PC-9 (cell line): ENCODE measurements at regions not wholly inside any gene's neighbourhood (a gene's known extent, or its start where the extent isn't known, plus 50 kb on each side); places are given as distances from the start of the nearest gene placed in this dataset.

ENCODE experiments used
- BruUV-seq: library from RNA; stranded (reverse); fragments of 400-500 nt; replicated peaks from 2 replicates; lab custom pipeline; 2021; lab: Mats Ljungman, UMichigan
- CTCF ChIA-PET: fragments of 300-600 bp; sonication (Branson Sonifier 250); formaldehyde crosslinking; loops from one replicate; lab custom pipeline; 2022; ENCODE audit warnings: antibody characterized with exemption; lab: Charles Lee
- POLR2A ChIA-PET: fragments of 300-600 bp; sonication (Branson Sonifier 250); formaldehyde crosslinking; loops from one replicate; lab custom pipeline; 2022; ENCODE audit warnings: antibody characterized with exemption; ENCODE audit not compliant: unreplicated experiment; lab: Charles Lee
- DNase-seq, 2 experiments: peaks; one replicate each; pipeline versions ENCODE4 v3.0.0 to v3.0.0-alpha.2; 2015 to 2022; ENCODE audit warnings: mixed read lengths in 1 of 2
- H2AFZ ChIP-seq: fragments of 200-600 bp; sonication (generic); 2 replicates; pipeline ENCODE4 v1.8.1; 2017; ENCODE audit warnings: antibody characterized with exemption
- H3F3A ChIP-seq: fragments of 200-600 bp; sonication (generic); 2 replicates; pipeline ENCODE4 v1.8.1; 2017; ENCODE audit warnings: antibody characterized with exemption, mild to moderate bottlenecking, low read depth; ENCODE audit not compliant: insufficient read depth
- H3K27ac ChIP-seq: fragments of 200-600 bp; sonication (generic); 2 replicates; pipeline ENCODE4 v1.6.1; 2016; ENCODE audit warnings: mixed run types
- H3K27me3 ChIP-seq: fragments of 200-600 bp; sonication (generic); 2 replicates; pipeline ENCODE4 v1.6.1; 2016; ENCODE audit warnings: low read depth, mixed run types; ENCODE audit not compliant: insufficient read depth
- H3K36me3 ChIP-seq: fragments of 200-600 bp; sonication (generic); 2 replicates; pipeline ENCODE4 v1.6.1; 2016; ENCODE audit warnings: low read depth, mixed run types
- H3K4me1 ChIP-seq: fragments of 200-600 bp; sonication (generic); replicated peaks from 2 replicates; pipeline ENCODE4 v1.6.1; 2016; ENCODE audit warnings: mixed run types; ENCODE audit not compliant: insufficient read depth
- H3K4me2 ChIP-seq: fragments of 200-600 bp; sonication (generic); 2 replicates; pipeline ENCODE4 v1.6.1; 2017; ENCODE audit warnings: mixed run types
- H3K4me3 ChIP-seq: fragments of 200-600 bp; sonication (generic); 2 replicates; pipeline ENCODE4 v1.6.1; 2016; ENCODE audit warnings: mixed run types
- H3K79me2 ChIP-seq: fragments of 200-600 bp; sonication (generic); 2 replicates; pipeline ENCODE4 v1.6.1; 2017; ENCODE audit warnings: low read depth, mixed run types
- H3K9me2 ChIP-seq: fragments of 200-600 bp; sonication (generic); 2 replicates; pipeline ENCODE4 v1.8.1; 2017; ENCODE audit warnings: mild to moderate bottlenecking; ENCODE audit not compliant: insufficient read depth
- H3K9me3 ChIP-seq: fragments of 200-600 bp; sonication (generic); 2 replicates; pipeline ENCODE4 v1.8.1; 2016; ENCODE audit warnings: low read depth; ENCODE audit not compliant: insufficient read depth
- H4K20me1 ChIP-seq: fragments of 200-600 bp; sonication (generic); 2 replicates; pipeline ENCODE4 v1.8.1; 2017; ENCODE audit not compliant: insufficient read depth
- EZH2 ChIP-seq: fragments of 200-600 bp; sonication (generic); IDR thresholded peaks from 2 replicates; pipeline ENCODE4 v1.8.0; 2017; ENCODE audit warnings: antibody characterized with exemption, low read depth
- intact Hi-C: fragments of 100-400 bp; cut with micrococcal nuclease; formaldehyde crosslinking; loops from one replicate; pipeline ENCODE4 v1.10.0; 2022; ENCODE audit not compliant: unreplicated experiment
- TF ChIP-seq, protein P1 (sequence below): fragments of 200-600 bp; sonication (generic); conservative IDR thresholded peaks from 2 replicates; pipeline ENCODE4 v1.6.1; 2017; ENCODE audit warnings: mixed run types, antibody characterized with exemption, mild to moderate bottlenecking, moderate library complexity

GRCh38 chr5:74422030-74422429, 218.5 kb downstream of the ENC1 start:
- no peaks in the 10 kb centered on the region for H3K36me3 ChIP-seq
- peaks cover 26% of the 10 kb centered on the region for H3K4me1 ChIP-seq
- no peaks in the 10 kb centered on the region for H4K20me1 ChIP-seq
- no peaks in the 10 kb centered on the region for H3K9me2 ChIP-seq
- no peaks in the 10 kb centered on the region for H3K27me3 ChIP-seq
- no peaks in the 10 kb centered on the region for H3K79me2 ChIP-seq
- no peak overlapping the region for H2AFZ ChIP-seq
- H3F3A ChIP-seq = peaks cover 22% of the 10 kb centered on the region
- no peak overlapping the region for H3K27ac ChIP-seq
- H3K9me3 ChIP-seq = 0 out of 2 replicates have a peak, but pooled peaks cover 15% of the 10 kb centered on the region
- no TSS peak for BruUV-seq
- H3K4me3 ChIP-seq = no peak overlapping the region
- DNase-seq = no peak
- ChIA-PET CTCF (no interaction called here), POLR2A (no interaction called here)
- TF ChIP-seq, protein P1, sequence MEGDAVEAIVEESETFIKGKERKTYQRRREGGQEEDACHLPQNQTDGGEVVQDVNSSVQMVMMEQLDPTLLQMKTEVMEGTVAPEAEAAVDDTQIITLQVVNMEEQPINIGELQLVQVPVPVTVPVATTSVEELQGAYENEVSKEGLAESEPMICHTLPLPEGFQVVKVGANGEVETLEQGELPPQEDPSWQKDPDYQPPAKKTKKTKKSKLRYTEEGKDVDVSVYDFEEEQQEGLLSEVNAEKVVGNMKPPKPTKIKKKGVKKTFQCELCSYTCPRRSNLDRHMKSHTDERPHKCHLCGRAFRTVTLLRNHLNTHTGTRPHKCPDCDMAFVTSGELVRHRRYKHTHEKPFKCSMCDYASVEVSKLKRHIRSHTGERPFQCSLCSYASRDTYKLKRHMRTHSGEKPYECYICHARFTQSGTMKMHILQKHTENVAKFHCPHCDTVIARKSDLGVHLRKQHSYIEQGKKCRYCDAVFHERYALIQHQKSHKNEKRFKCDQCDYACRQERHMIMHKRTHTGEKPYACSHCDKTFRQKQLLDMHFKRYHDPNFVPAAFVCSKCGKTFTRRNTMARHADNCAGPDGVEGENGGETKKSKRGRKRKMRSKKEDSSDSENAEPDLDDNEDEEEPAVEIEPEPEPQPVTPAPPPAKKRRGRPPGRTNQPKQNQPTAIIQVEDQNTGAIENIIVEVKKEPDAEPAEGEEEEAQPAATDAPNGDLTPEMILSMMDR = no peak
- TF ChIP-seq EZH2 = no peak
- H3K4me2 ChIP-seq = no peak overlapping the region
- intact Hi-C loops = no loop called here

DNA sequence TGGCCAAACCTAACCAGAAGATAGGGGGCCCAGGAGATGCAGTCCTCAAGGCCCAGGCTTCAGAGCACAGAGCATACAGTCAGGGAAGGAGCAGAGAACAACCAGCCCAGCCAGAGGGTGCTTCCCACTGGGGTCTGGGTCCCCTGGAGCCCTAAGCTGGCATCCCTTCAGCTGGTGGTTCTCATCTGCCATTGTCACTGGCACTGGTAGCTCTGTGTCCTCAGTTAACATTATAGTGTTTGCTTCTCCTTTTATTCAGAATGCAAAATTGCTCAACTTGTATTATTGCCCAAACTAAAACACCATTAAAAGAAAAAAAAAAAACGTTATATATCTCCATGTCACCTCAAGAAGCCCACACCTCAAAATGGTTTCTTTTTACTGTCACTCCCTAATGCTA, 219.2 kb downstream of the ENC1 start:
- Histone ChIP-seq H3K27me3 (no peaks in the 10 kb centered on the region), H2AFZ (no peak overlapping the region), H4K20me1 (no peaks in the 10 kb centered on the region), H3K4me3 (no peak overlapping the region), H3F3A (peaks cover 22% of the 10 kb centered on the region), H3K9me2 (no peaks in the 10 kb centered on the region), H3K4me1 (peaks cover 26% of the 10 kb centered on the region), H3K9me3 (0 out of 2 replicates have a peak, but pooled peaks cover 15% of the 10 kb centered on the region), H3K79me2 (no peaks in the 10 kb centered on the region), H3K36me3 (no peaks in the 10 kb centered on the region), H3K4me2 (no peak overlapping the region), H3K27ac (no peak overlapping the region)
- TF ChIP-seq, protein P1 = no peak
- no peak for TF ChIP-seq EZH2
- no peak for DNase-seq
- ChIA-PET POLR2A (no interaction called here), CTCF (no interaction called here)
- no TSS peak for BruUV-seq
- intact Hi-C loops = no loop called here

DNA sequence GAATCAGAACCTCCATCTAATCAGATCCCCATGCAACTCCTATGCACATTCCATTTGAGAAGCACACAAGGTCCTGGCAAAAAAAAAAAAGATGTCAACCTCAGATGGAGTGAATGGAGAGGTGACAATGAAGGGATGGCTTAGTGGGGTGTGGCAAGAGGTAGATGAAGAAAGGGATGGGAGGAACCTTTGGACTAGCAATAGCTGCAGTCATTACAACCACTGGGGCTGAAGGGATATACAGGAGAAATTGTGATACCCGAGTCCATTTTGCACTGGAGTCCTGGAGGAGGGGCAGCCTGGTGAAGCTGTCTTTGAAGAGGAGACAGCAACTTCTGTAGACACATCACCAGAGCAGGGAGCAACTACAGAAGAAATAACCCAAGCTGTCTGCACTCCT, 219.6 kb downstream of the ENC1 start:
- Histone ChIP-seq H3K27ac (no peak overlapping the region), H3F3A (peaks cover 22% of the 10 kb centered on the region), H3K9me2 (no peaks in the 10 kb centered on the region), H3K36me3 (no peaks in the 10 kb centered on the region), H4K20me1 (no peaks in the 10 kb centered on the region), H2AFZ (no peak overlapping the region), H3K4me3 (no peak overlapping the region), H3K4me1 (peaks cover 26% of the 10 kb centered on the region), H3K4me2 (no peak overlapping the region), H3K9me3 (0 out of 2 replicates have a peak, but pooled peaks cover 15% of the 10 kb centered on the region), H3K79me2 (no peaks in the 10 kb centered on the region), H3K27me3 (no peaks in the 10 kb centered on the region)
- TF ChIP-seq, protein P1 = no peak
- no peak for TF ChIP-seq EZH2
- intact Hi-C loops = no loop called here
- ChIA-PET POLR2A (no interaction called here), CTCF (no interaction called here)
- DNase-seq = no peak
- BruUV-seq = no TSS peak
